ENCODE measurements at regions not wholly inside any gene's neighbourhood (a gene's known extent, or its start where the extent isn't known, plus 50 kb on each side); places are given as distances from the start of the nearest gene placed in this dataset.

DNA sequence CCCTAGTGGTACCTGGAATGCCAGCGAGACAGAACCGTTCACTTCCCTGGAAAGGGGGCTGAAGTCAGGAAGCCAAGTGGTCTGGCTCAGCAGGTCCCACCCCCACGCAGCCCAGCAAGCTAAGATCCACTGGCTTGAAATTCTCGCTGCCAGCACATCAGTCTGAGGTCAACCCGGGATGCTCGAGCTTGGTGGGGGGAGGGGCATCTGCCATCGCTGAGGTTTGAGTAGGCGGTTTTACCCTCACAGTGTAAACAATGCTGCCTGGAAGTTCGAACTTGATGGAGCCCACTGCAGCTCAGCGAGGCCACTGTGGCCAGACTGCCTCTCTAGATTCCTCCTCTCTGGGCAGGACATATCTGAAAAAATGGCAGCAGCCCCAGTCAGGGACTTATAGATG, 464.7 kb upstream of the TOM1L1 start:
- H3K27ac Mint-ChIP-seq = no peak overlapping the region
- Histone ChIP-seq H3K9me3 (ENCODE audit: low read depth) (no peaks in the 10 kb centered on the region), H4K20me1 (ENCODE audit: low read depth) (no peaks in the 10 kb centered on the region), H3K27me3 (no peaks in the 10 kb centered on the region), H3K36me3 (no peaks in the 10 kb centered on the region), H3K4me3 (no peak overlapping the region), H3K4me1 (no peaks in the 10 kb centered on the region), H3F3A (ENCODE audit: low read depth) (no peaks in the 10 kb centered on the region), H3K4me2 (no peak overlapping the region), H3K79me2 (ENCODE audit: low read depth) (no peaks in the 10 kb centered on the region), H2AFZ (replicated peaks) (no peak overlapping the region), H3K27ac (no peak overlapping the region), H3K9ac (no peak overlapping the region)
- no peak for DNase-seq (ENCODE audit: low spot score)
- no peaks in the 10 kb centered on the region for H3K27me3 Mint-ChIP-seq (ENCODE audit: insufficient read depth, low read depth)
- peaks cover 4% of the 10 kb centered on the region for H3K9me3 Mint-ChIP-seq
- TF ChIP-seq EZH2 (IDR thresholded peaks at IDR 0.05) (no peak), EZH2phosphoT487 (IDR thresholded peaks at IDR 0.05) (no peak)
- TF ChIP-seq, protein P1, sequence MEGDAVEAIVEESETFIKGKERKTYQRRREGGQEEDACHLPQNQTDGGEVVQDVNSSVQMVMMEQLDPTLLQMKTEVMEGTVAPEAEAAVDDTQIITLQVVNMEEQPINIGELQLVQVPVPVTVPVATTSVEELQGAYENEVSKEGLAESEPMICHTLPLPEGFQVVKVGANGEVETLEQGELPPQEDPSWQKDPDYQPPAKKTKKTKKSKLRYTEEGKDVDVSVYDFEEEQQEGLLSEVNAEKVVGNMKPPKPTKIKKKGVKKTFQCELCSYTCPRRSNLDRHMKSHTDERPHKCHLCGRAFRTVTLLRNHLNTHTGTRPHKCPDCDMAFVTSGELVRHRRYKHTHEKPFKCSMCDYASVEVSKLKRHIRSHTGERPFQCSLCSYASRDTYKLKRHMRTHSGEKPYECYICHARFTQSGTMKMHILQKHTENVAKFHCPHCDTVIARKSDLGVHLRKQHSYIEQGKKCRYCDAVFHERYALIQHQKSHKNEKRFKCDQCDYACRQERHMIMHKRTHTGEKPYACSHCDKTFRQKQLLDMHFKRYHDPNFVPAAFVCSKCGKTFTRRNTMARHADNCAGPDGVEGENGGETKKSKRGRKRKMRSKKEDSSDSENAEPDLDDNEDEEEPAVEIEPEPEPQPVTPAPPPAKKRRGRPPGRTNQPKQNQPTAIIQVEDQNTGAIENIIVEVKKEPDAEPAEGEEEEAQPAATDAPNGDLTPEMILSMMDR (IDR thresholded peaks at IDR 0.05) = no peak
- no peaks in the 10 kb centered on the region for H3K4me1 Mint-ChIP-seq
- H3K36me3 Mint-ChIP-seq = no peaks in the 10 kb centered on the region
- no peak overlapping the region for H3K4me3 Mint-ChIP-seq

DNA sequence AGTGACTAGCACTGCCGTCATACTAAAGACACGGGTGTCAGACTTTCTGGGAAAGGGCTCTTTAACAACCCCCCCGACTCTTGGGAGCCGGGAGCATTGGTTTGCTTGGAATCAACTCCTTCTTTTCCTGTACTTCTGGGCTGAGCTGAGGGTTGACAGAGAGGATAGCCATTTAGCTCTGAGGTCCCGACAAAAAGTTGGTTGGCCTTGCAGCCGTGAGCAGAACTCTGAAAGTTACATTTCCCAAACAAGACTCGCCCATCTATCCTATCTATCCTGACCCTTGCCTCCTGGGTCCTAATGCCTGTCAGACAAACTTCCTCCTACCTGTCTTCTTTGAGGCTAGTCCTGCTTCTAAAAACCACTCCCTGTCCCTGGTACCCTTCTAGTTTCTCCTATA, 460.8 kb upstream of the TOM1L1 start:
- Histone ChIP-seq H3K27me3 (no peaks in the 10 kb centered on the region), H4K20me1 (ENCODE audit: low read depth) (no peaks in the 10 kb centered on the region), H3K36me3 (no peaks in the 10 kb centered on the region), H3K9me3 (ENCODE audit: low read depth) (no peaks in the 10 kb centered on the region), H3K4me1 (no peaks in the 10 kb centered on the region), H3F3A (ENCODE audit: low read depth) (no peaks in the 10 kb centered on the region), H3K9ac (no peak overlapping the region), H2AFZ (replicated peaks) (no peak overlapping the region), H3K79me2 (ENCODE audit: low read depth) (no peaks in the 10 kb centered on the region), H3K27ac (no peak overlapping the region), H3K4me2 (no peak overlapping the region), H3K4me3 (no peak overlapping the region)
- peaks cover 4% of the 10 kb centered on the region for H3K9me3 Mint-ChIP-seq
- no peak overlapping the region for H3K27ac Mint-ChIP-seq
- no peak for DNase-seq (ENCODE audit: low spot score)
- no peak for TF ChIP-seq EZH2phosphoT487 (IDR thresholded peaks at IDR 0.05)
- TF ChIP-seq, protein P1 (IDR thresholded peaks at IDR 0.05) = no peak
- TF ChIP-seq EZH2 (IDR thresholded peaks at IDR 0.05) = no peak
- no peaks in the 10 kb centered on the region for H3K4me1 Mint-ChIP-seq
- no peak overlapping the region for H3K4me3 Mint-ChIP-seq
- H3K36me3 Mint-ChIP-seq = no peaks in the 10 kb centered on the region
- no peaks in the 10 kb centered on the region for H3K27me3 Mint-ChIP-seq (ENCODE audit: insufficient read depth, low read depth)

DNA sequence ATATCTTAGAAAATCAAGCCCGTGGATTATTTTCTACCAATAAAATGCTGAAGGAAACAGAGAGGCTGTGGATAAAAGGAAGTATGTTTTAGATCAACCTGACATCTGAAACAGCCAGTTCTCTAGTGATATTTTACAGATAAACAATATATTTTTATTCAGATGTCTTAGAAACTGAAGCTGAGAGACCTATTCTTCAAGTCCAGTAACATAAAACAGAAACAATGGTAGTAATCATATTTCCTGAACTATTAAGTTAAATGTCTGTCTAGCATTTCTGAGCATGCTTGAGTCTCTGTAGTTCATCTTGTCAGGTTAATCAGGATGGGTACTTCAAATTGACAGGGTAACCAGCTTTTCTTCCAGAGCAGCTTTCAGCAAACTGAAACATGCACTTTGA, 449.6 kb upstream of the TOM1L1 start:
- Histone ChIP-seq H3K4me3 (no peak overlapping the region), H2AFZ (replicated peaks) (no peak overlapping the region), H3K4me2 (no peak overlapping the region), H4K20me1 (ENCODE audit: low read depth) (no peaks in the 10 kb centered on the region), H3K27me3 (no peaks in the 10 kb centered on the region), H3K36me3 (no peaks in the 10 kb centered on the region), H3F3A (ENCODE audit: low read depth) (no peaks in the 10 kb centered on the region), H3K27ac (no peak overlapping the region), H3K79me2 (ENCODE audit: low read depth) (no peaks in the 10 kb centered on the region), H3K4me1 (no peaks in the 10 kb centered on the region), H3K9me3 (ENCODE audit: low read depth) (peaks cover 24% of the 10 kb centered on the region), H3K9ac (no peak overlapping the region)
- DNase-seq (ENCODE audit: low spot score) = no peak
- TF ChIP-seq EZH2phosphoT487 (IDR thresholded peaks at IDR 0.05) (no peak), EZH2 (IDR thresholded peaks at IDR 0.05) (no peak)
- TF ChIP-seq, protein P1 (IDR thresholded peaks at IDR 0.05) = no peak
- Mint-ChIP-seq H3K27ac (no peak overlapping the region), H3K9me3 (peaks cover 24% of the 10 kb centered on the region), H3K4me3 (no peak overlapping the region), H3K4me1 (no peaks in the 10 kb centered on the region), H3K36me3 (peaks cover 1% of the 10 kb centered on the region), H3K27me3 (ENCODE audit: insufficient read depth, low read depth) (no peaks in the 10 kb centered on the region)

All from neural progenitor cell (in vitro differentiated cells).